Activated naive CD4-positive, alpha-beta T cell treated with anti-CD3 and anti-CD28 coated beads, Interleukin-2, amount 10 ng/mL, durations not matched to agents 7 days and 5 days (primary cell): ENCODE measurements at regions not wholly inside any gene's neighbourhood (a gene's known extent, or its start where the extent isn't known, plus 50 kb on each side); places are given as distances from the start of the nearest gene placed in this dataset.
"Not testable (repeated sequence)": the region's sequence is repeated elsewhere in the genome, so short reads cannot be mapped to it uniquely, and the experiment has no call there.

Experiments
- CTCF ChIA-PET: fragments of 350-600 bp; sonication (Branson Sonifier 250); formaldehyde crosslinking; loops from one replicate; lab custom pipeline; 2021; ENCODE audit warnings: antibody characterized with exemption; lab: Charles Lee
- DNase-seq: peaks from one replicate; pipeline ENCODE4 v3.0.0-alpha.2; 2020
- H3K27ac Mint-ChIP-seq: one replicate; pipeline ENCODE4 v1.8.0; 2021; ENCODE audit warnings: mild to moderate bottlenecking, moderate library complexity, mixed read lengths
- H3K27me3 Mint-ChIP-seq: one replicate; pipeline ENCODE4 v1.8.0; 2021; ENCODE audit warnings: mild to moderate bottlenecking, mixed read lengths
- H3K36me3 Mint-ChIP-seq: one replicate; pipeline ENCODE4 v1.8.0; 2021; ENCODE audit warnings: mixed read lengths
- H3K4me1 Mint-ChIP-seq: one replicate; pipeline ENCODE4 v1.8.0; 2021; ENCODE audit warnings: mixed read lengths
- H3K4me3 Mint-ChIP-seq: one replicate; pipeline ENCODE4 v1.8.0; 2021; ENCODE audit warnings: mild to moderate bottlenecking, moderate library complexity, mixed read lengths
- H3K9me3 Mint-ChIP-seq: one replicate; pipeline ENCODE4 v1.8.0; 2021; ENCODE audit warnings: mixed read lengths

- Mint-ChIP-seq H3K9me3 (no peaks in the 10 kb centered on the region), H3K27ac (no peak overlapping the region), H3K36me3 (no peaks in the 10 kb centered on the region), H3K4me1 (peaks cover 3% of the 10 kb centered on the region), H3K27me3 (peaks cover 14% of the 10 kb centered on the region), H3K4me3 (no peak overlapping the region)
- CTCF ChIA-PET: interaction anchor here (1.4 kb wide), 1 partner anchor 66 kb away, joined by 4 read pairs; no protein-coding TSS in a partner anchor
- DNase-seq: no peak
These were observed 76.5 kb upstream of the MAP10 start for GRCh38 chr1:232728507-232729263.

GRCh38 chr1:232732344-232732910 lies 72.8 kb upstream of the MAP10 start:
- H3K36me3 Mint-ChIP-seq: no peaks in the 10 kb centered on the region
- DNase-seq: no peak
- H3K27ac Mint-ChIP-seq: no peak overlapping the region
- H3K9me3 Mint-ChIP-seq: no peaks in the 10 kb centered on the region
- peaks cover 4% of the 10 kb centered on the region for H3K4me1 Mint-ChIP-seq
- no peak overlapping the region for H3K4me3 Mint-ChIP-seq
- peaks cover 17% of the 10 kb centered on the region for H3K27me3 Mint-ChIP-seq
- CTCF ChIA-PET: interaction anchor here (1.0 kb wide), 1 partner anchor 61 kb away, joined by 3 read pairs; no protein-coding TSS in a partner anchor

- no peaks in the 10 kb centered on the region for H3K9me3 Mint-ChIP-seq
- peaks cover 4% of the 10 kb centered on the region for H3K4me1 Mint-ChIP-seq
- no peak for DNase-seq
- CTCF ChIA-PET: interaction anchor here (1.2 kb wide), 1 partner anchor 73 kb away, joined by 4 read pairs; no protein-coding TSS in a partner anchor
- H3K36me3 Mint-ChIP-seq: no peaks in the 10 kb centered on the region
- H3K4me3 Mint-ChIP-seq: no peak overlapping the region
- H3K27ac Mint-ChIP-seq: no peak overlapping the region
- H3K27me3 Mint-ChIP-seq: peaks cover 5% of the 10 kb centered on the region
These were observed 67.3 kb upstream of the MAP10 start for GRCh38 chr1:232737917-232738316.

- Mint-ChIP-seq H3K4me1 (no peaks in the 10 kb centered on the region), H3K27me3 (no peaks in the 10 kb centered on the region), H3K4me3 (no peak overlapping the region), H3K27ac (no peak overlapping the region), H3K36me3 (no peaks in the 10 kb centered on the region), H3K9me3 (peaks cover 11% of the 10 kb centered on the region)
- CTCF ChIA-PET: no interaction called here
- DNase-seq: no peak
These were observed 61.2 kb upstream of the MAP10 start for GRCh38 chr1:232743999-232744398.

GRCh38 chr1:232744847-232745246 lies 60.4 kb upstream of the MAP10 start:
- H3K9me3 Mint-ChIP-seq: peaks cover 16% of the 10 kb centered on the region
- H3K27me3 Mint-ChIP-seq: no peaks in the 10 kb centered on the region
- H3K4me3 Mint-ChIP-seq: no peak overlapping the region
- DNase-seq: no peak
- H3K36me3 Mint-ChIP-seq: no peaks in the 10 kb centered on the region
- CTCF ChIA-PET: no interaction called here
- H3K4me1 Mint-ChIP-seq: no peaks in the 10 kb centered on the region
- no peak overlapping the region for H3K27ac Mint-ChIP-seq

GRCh38 chr1:232745698-232746097 lies 59.5 kb upstream of the MAP10 start:
- CTCF ChIA-PET, H3K4me1 Mint-ChIP-seq, H3K27ac Mint-ChIP-seq, H3K4me3 Mint-ChIP-seq, H3K27me3 Mint-ChIP-seq, H3K36me3 Mint-ChIP-seq, DNase-seq: not testable (repeated sequence)
- H3K9me3 Mint-ChIP-seq: peaks cover 16% of the 10 kb centered on the region

GRCh38 chr1:232748910-232749368 lies 56.3 kb upstream of the MAP10 start:
- Mint-ChIP-seq H3K36me3 (no peaks in the 10 kb centered on the region), H3K9me3 (peaks cover 16% of the 10 kb centered on the region), H3K4me1 (no peaks in the 10 kb centered on the region), H3K4me3 (no peak overlapping the region), H3K27me3 (no peaks in the 10 kb centered on the region), H3K27ac (no peak overlapping the region)
- CTCF ChIA-PET: no interaction called here
- DNase-seq: no peak

- no peak overlapping the region for H3K4me3 Mint-ChIP-seq
- H3K27me3 Mint-ChIP-seq: no peaks in the 10 kb centered on the region
- peaks cover 16% of the 10 kb centered on the region for H3K9me3 Mint-ChIP-seq
- CTCF ChIA-PET: no interaction called here
- no peaks in the 10 kb centered on the region for H3K36me3 Mint-ChIP-seq
- no peak for DNase-seq
- H3K27ac Mint-ChIP-seq: no peak overlapping the region
- H3K4me1 Mint-ChIP-seq: no peaks in the 10 kb centered on the region
These were observed 53.6 kb upstream of the MAP10 start for GRCh38 chr1:232751393-232752140.

GRCh38 chr1:232752365-232752764 lies 52.9 kb upstream of the MAP10 start:
- Mint-ChIP-seq H3K9me3 (peaks cover 14% of the 10 kb centered on the region), H3K36me3 (no peaks in the 10 kb centered on the region), H3K27me3 (no peaks in the 10 kb centered on the region), H3K4me3 (no peak overlapping the region), H3K27ac (no peak overlapping the region), H3K4me1 (no peaks in the 10 kb centered on the region)
- no peak for DNase-seq
- CTCF ChIA-PET: interaction anchor here (0.6 kb wide), 1 partner anchor 9 kb away, joined by 3 read pairs; no protein-coding TSS in a partner anchor

- Mint-ChIP-seq H3K4me3 (no peak overlapping the region), H3K27me3 (no peaks in the 10 kb centered on the region), H3K9me3 (no peaks in the 10 kb centered on the region), H3K27ac (no peak overlapping the region), H3K36me3 (no peaks in the 10 kb centered on the region), H3K4me1 (no peaks in the 10 kb centered on the region)
- CTCF ChIA-PET: no interaction called here
- DNase-seq: no peak
These were observed 50.3 kb upstream of the MAP10 start for GRCh38 chr1:232754930-232755329.
